GM12878 (cell line): ENCODE measurements at regions not wholly inside any gene's neighbourhood (a gene's known extent, or its start where the extent isn't known, plus 50 kb on each side); places are given as distances from the start of the nearest gene placed in this dataset.

ENCODE experiments used
- ATAC-seq: fragments of 200-7000 bp; cut with Tn5 transposase; 3 replicates; pipeline ENCODE4 v1.9.1; 2020; ENCODE audit warnings: mild to moderate bottlenecking, moderate library complexity
- BruUV-seq: library from RNA; stranded (reverse); fragments of 400-500 nt; replicated peaks from 2 replicates; lab custom pipeline; 2021; lab: Mats Ljungman, UMichigan
- CTCF ChIA-PET: fragments of 300-600 bp; sonication (Branson Sonifier 250); formaldehyde crosslinking; extraction: SDS; loops from one replicate; lab custom pipeline; 2021; ENCODE audit warnings: inconsistent platforms; lab: Yijun Ruan, JAX
- POLR2A ChIA-PET: fragments of 350-600 bp; formaldehyde crosslinking; extraction: SDS; loops from one replicate; lab custom pipeline; 2021; ENCODE audit warnings: inconsistent platforms; lab: Charles Lee
- RAD21 ChIA-PET: fragments of 300-600 bp; sonication (Branson Sonifier 250); formaldehyde crosslinking; loops from one replicate; lab custom pipeline; 2023; ENCODE audit warnings: antibody characterized with exemption; ENCODE audit not compliant: unreplicated experiment; lab: Charles Lee
- SMC1A ChIA-PET: fragments of 300-600 bp; sonication (Branson Sonifier 250); formaldehyde crosslinking; loops from one replicate; lab custom pipeline; 2023; ENCODE audit not compliant: unreplicated experiment, uncharacterized antibody; lab: Charles Lee
- DNase-seq: peaks from one replicate; pipeline ENCODE4 v3.0.0-alpha.2; 2011; ENCODE audit warnings: low read depth, low spot score
- FAIRE-seq: peaks from 3 replicates; lab custom pipeline; 2011; peaks lifted over from hg19 to GRCh38; lab: Jason Lieb, UNC
- H2AFZ ChIP-seq: 2 replicates; pipeline ENCODE4 v1.6.0; 2011; ENCODE audit warnings: low read depth, low read length, control low read depth; ENCODE audit not compliant: control insufficient read depth
- H3K27ac ChIP-seq: 2 replicates; pipeline ENCODE4 v1.5.1; 2011; ENCODE audit warnings: control low read depth; ENCODE audit not compliant: control insufficient read depth, insufficient read depth
- H3K27me3 ChIP-seq, 2 experiments: replicated peaks in 1 of 2; 2 replicates each; pipeline versions ENCODE4 v1.6.0 to v1.6.1; 2011; ENCODE audit warnings: low read length in 1 of 2; ENCODE audit not compliant: control insufficient read depth in 2 of 2, insufficient read depth in 2 of 2
- H3K36me3 ChIP-seq, 2 experiments: 2 replicates each; pipeline ENCODE4 v1.5.1; 2011; ENCODE audit warnings: low read length in 1 of 2; ENCODE audit not compliant: control insufficient read depth in 2 of 2, insufficient read depth in 2 of 2
- H3K4me1 ChIP-seq: 2 replicates; pipeline ENCODE4 v1.6.1; 2011; ENCODE audit warnings: mild to moderate bottlenecking, low read length, moderate library complexity, mixed read lengths; ENCODE audit not compliant: control insufficient read depth, insufficient read depth
- H3K4me2 ChIP-seq: 2 replicates; pipeline ENCODE4 v1.6.0; 2011; ENCODE audit warnings: control low read depth; ENCODE audit not compliant: control insufficient read depth, insufficient read depth
- H3K4me3 ChIP-seq: fragments of 200-600 bp; sonication (generic); 2 replicates; pipeline ENCODE4 v1.5.1; 2016
- H3K79me2 ChIP-seq: 2 replicates; pipeline ENCODE4 v1.6.0; 2011; ENCODE audit warnings: low read length; ENCODE audit not compliant: control insufficient read depth, insufficient read depth
- H3K9ac ChIP-seq: 2 replicates; pipeline ENCODE4 v1.8.0; 2011; ENCODE audit warnings: low read length, control low read depth, mixed read lengths; ENCODE audit not compliant: control insufficient read depth, insufficient read depth
- H3K9me3 ChIP-seq: replicated peaks from 3 replicates; pipeline ENCODE4 v1.5.1; 2011; ENCODE audit warnings: mild to moderate bottlenecking, low read length; ENCODE audit not compliant: control insufficient read depth, insufficient read depth
- H4K20me1 ChIP-seq: 2 replicates; pipeline ENCODE4 v1.6.0; 2011; ENCODE audit not compliant: control insufficient read depth, insufficient read depth
- E2F8 ChIP-seq: fragments of 450-650 bp; IDR thresholded peaks from 2 replicates; pipeline ENCODE4 v1.6.1; 2018; ENCODE audit warnings: mild to moderate bottlenecking, low read depth, moderate library complexity; ENCODE audit not compliant: partially characterized antibody
- EP300 ChIP-seq, 2 experiments: fragments of 150-350 bp in 1 of 2; IDR thresholded peaks; 2 replicates each; pipeline ENCODE4 v1.6.1; 2011 to 2012; ENCODE audit warnings: low read depth in 2 of 2, low read length in 2 of 2, borderline replicate concordance in 1 of 2, improper control_type of control experiment in 1 of 2, inconsistent platforms in 1 of 2; ENCODE audit not compliant: control insufficient read depth in 1 of 2
- GABPA ChIP-seq: IDR thresholded peaks from 2 replicates; pipeline ENCODE4 v1.6.1; 2014; ENCODE audit warnings: antibody characterized with exemption, low read depth, mild to moderate bottlenecking, inconsistent platforms
- MYC ChIP-seq: IDR thresholded peaks from 2 replicates; pipeline ENCODE4 v1.6.1; 2011; ENCODE audit warnings: mild to moderate bottlenecking, low read length, moderate library complexity, inconsistent platforms; ENCODE audit not compliant: insufficient read depth, insufficient replicate concordance, insufficient read length, severe bottlenecking
- RAD21 ChIP-seq: IDR thresholded peaks from 2 replicates; pipeline ENCODE4 v1.6.1; 2011; ENCODE audit warnings: mild to moderate bottlenecking, low read depth, low read length, moderate library complexity; ENCODE audit not compliant: insufficient read depth
- RBBP5 ChIP-seq: fragments of 200-600 bp; sonication (generic); conservative IDR thresholded peaks from 2 replicates; pipeline ENCODE4 v1.6.1; 2016
- RFX5 ChIP-seq: IDR thresholded peaks from 2 replicates; pipeline ENCODE4 v1.6.1; 2011; ENCODE audit warnings: low read depth, low read length, improper control_type of control experiment
- SMAD5 ChIP-seq: IDR thresholded peaks from 2 replicates; pipeline ENCODE4 v1.6.1; 2016; ENCODE audit warnings: antibody characterized with exemption, low read depth
- SMARCA5 ChIP-seq: fragments of 450-650 bp; IDR thresholded peaks from 2 replicates; pipeline ENCODE4 v1.6.1; 2017; ENCODE audit warnings: mild to moderate bottlenecking
- SMC3 ChIP-seq: IDR thresholded peaks from 2 replicates; pipeline ENCODE4 v1.6.1; 2011; ENCODE audit warnings: low read length, improper control_type of control experiment, borderline replicate concordance
- SP1 ChIP-seq: IDR thresholded peaks from one replicate; pipeline ENCODE4 v1.6.1; 2011; ENCODE audit warnings: low read depth, low read length
- SRF ChIP-seq, 2 experiments: IDR thresholded peaks; 2 replicates each; pipeline ENCODE4 v1.6.1; 2011; ENCODE audit warnings: low read depth in 2 of 2, low read length in 2 of 2, mild to moderate bottlenecking in 1 of 2, moderate library complexity in 1 of 2
- STAT3 ChIP-seq: IDR thresholded peaks from 2 replicates; pipeline ENCODE4 v1.6.1; 2011; ENCODE audit warnings: low read depth, low read length, improper control_type of control experiment
- SUZ12 ChIP-seq: fragments of 200-600 bp; sonication (generic); IDR thresholded peaks from one replicate; pipeline ENCODE4 v1.6.1; 2018; ENCODE audit warnings: antibody characterized with exemption, mild to moderate bottlenecking; ENCODE audit not compliant: unreplicated experiment
- YBX1 ChIP-seq: fragments of 450-650 bp; IDR thresholded peaks from 2 replicates; pipeline ENCODE4 v1.6.1; 2016; ENCODE audit warnings: antibody characterized with exemption
- ZBTB11 ChIP-seq: fragments of 450-650 bp; formaldehyde crosslinking; IDR thresholded peaks from 2 replicates; pipeline ENCODE4 v1.5.0; 2022; ENCODE audit warnings: mild to moderate bottlenecking, missing genetic modification characterization
- ZNF217 ChIP-seq: fragments of 450-650 bp; IDR thresholded peaks from 2 replicates; pipeline ENCODE4 v1.6.1; 2017; ENCODE audit warnings: antibody characterized with exemption, mild to moderate bottlenecking
- ZNF384 ChIP-seq: IDR thresholded peaks from 2 replicates; pipeline ENCODE4 v1.6.1; 2012; ENCODE audit warnings: low read depth, mild to moderate bottlenecking, low read length, improper control_type of control experiment, borderline replicate concordance
- ZNF622 ChIP-seq: fragments of 450-650 bp; IDR thresholded peaks from 2 replicates; pipeline ENCODE4 v1.6.1; 2017; ENCODE audit warnings: mild to moderate bottlenecking, inconsistent platforms
- WGBS: methylation state at CpG from one replicate; pipeline ENCODE4 v1.1.6; 2016; ENCODE audit warnings: low lambda C conversion rate; ENCODE audit not compliant: insufficient replicate concordance, insufficient coverage; ENCODE audit errors: missing lambda C conversion rate; 5-methylcytosine and 5-hydroxymethylcytosine counted together
- in situ Hi-C: fragments of 300-500 bp; cut with MboI; formaldehyde crosslinking; loops from 9 replicates; pipeline ENCODE4 v1.14.3; 2018; ENCODE audit warnings: mixed read lengths
- intact Hi-C: fragments of 100-400 bp; cut with micrococcal nuclease; formaldehyde crosslinking; loops from one replicate; pipeline ENCODE4 v1.14.2; 2022; ENCODE audit not compliant: unreplicated experiment

GRCh38 chr1:219536038-219536437 is 76.9 kb downstream of the ZC3H11B start:
- ChIA-PET POLR2A (no interaction called here), CTCF (no interaction called here), RAD21 (no interaction called here), SMC1A (no interaction called here)
- H4K20me1 ChIP-seq: no peaks in the 10 kb centered on the region
- H3K27me3 ChIP-seq: no peaks in the 10 kb centered on the region
- no peak overlapping the region for H3K27ac ChIP-seq
- ATAC-seq (no peak), DNase-seq (no peak), FAIRE-seq (no peak)
- no peaks in the 10 kb centered on the region for H3K9me3 ChIP-seq
- TF ChIP-seq SMAD5 (no peak), SRF (IDR thresholded peaks at IDR 0.05; ENCODE audit: low read depth in 2 of 2, low read length in 2 of 2) (no peak), YBX1 (no peak), RFX5 (no peak), SP1 (no peak), RAD21 (no peak), MYC (no peak), SUZ12 (no peak), SMARCA5 (no peak), EP300 (IDR thresholded peaks at IDR 0.05; ENCODE audit: borderline replicate concordance in 1 of 2, control insufficient read depth in 1 of 2, low read depth in 2 of 2, low read length in 2 of 2) (no peak), STAT3 (no peak), RBBP5 (no peak), ZNF217 (no peak), ZBTB11 (CRISPR knock-in tag) (no peak), ZNF622 (no peak), E2F8 (no peak), ZNF384 (no peak), SMC3 (no peak), GABPA (no peak)
- no peak overlapping the region for H3K4me2 ChIP-seq
- intact Hi-C loops: no loop called here
- no peak overlapping the region for H3K4me3 ChIP-seq
- in situ Hi-C loops: no loop called here
- no peak overlapping the region for H3K9ac ChIP-seq
- no TSS peak for BruUV-seq
- WGBS: 15% methylated on average over 4 of the region's 4 CpGs
- no peaks in the 10 kb centered on the region for H3K36me3 ChIP-seq
- no peaks in the 10 kb centered on the region for H3K79me2 ChIP-seq
- H3K4me1 ChIP-seq: peaks cover 4% of the 10 kb centered on the region; the same call in 1 of the 2 replicates
- H2AFZ ChIP-seq: no peak overlapping the region
